CD14-positive monocyte (primary cell): ENCODE measurements at regions not wholly inside any gene's neighbourhood (a gene's known extent, or its start where the extent isn't known, plus 50 kb on each side); places are given as distances from the start of the nearest gene placed in this dataset.
A peak's percentile ranks its signal among the peaks of the same experiment; 100 is the strongest.

Experiments used
- DNase-seq, 3 donors: peaks; one replicate each; pipeline ENCODE4 v3.0.0-alpha.2; 2011 to 2022
- H2AFZ ChIP-seq: 2 replicates; pipeline ENCODE4 v1.6.0; 2012; ENCODE audit warnings: mild to moderate bottlenecking, low read depth, low read length, inconsistent platforms; ENCODE audit not compliant: insufficient read depth, poor library complexity, severe bottlenecking
- H3K27ac ChIP-seq, 2 donors: 1 replicate in 1 of 2; 2 replicates in 1 of 2; pipeline ENCODE4 v1.5.1; 2012 to 2013; ENCODE audit warnings: low read length in 2 of 2, control low read depth in 1 of 2, inconsistent platforms in 1 of 2, low read depth in 1 of 2, mild to moderate bottlenecking in 1 of 2
- H3K27me3 ChIP-seq, 2 donors: one replicate each; pipeline versions ENCODE4 v1.6.0 to v1.6.1; 2011 to 2013; ENCODE audit warnings: low read length in 2 of 2; ENCODE audit not compliant: control insufficient read depth in 2 of 2, insufficient read depth in 2 of 2
- H3K36me3 ChIP-seq, 2 donors: replicated peaks in 1 of 2; 1 replicate in 1 of 2; 2 replicates in 1 of 2; pipeline versions ENCODE4 v1.5.1 to v1.6.1; 2012 to 2013; ENCODE audit warnings: low read length in 2 of 2, control low read depth in 1 of 2, inconsistent platforms in 1 of 2, mild to moderate bottlenecking in 1 of 2; ENCODE audit not compliant: insufficient read depth in 2 of 2, control insufficient read depth in 1 of 2
- H3K4me1 ChIP-seq, 2 donors: 1 replicate in 1 of 2; 2 replicates in 1 of 2; pipeline versions ENCODE4 v1.5.1 to v1.6.1; 2012 to 2013; ENCODE audit warnings: low read length in 2 of 2, control low read depth in 1 of 2, inconsistent platforms in 1 of 2, mild to moderate bottlenecking in 1 of 2, moderate library complexity in 1 of 2; ENCODE audit not compliant: insufficient read depth in 2 of 2, control insufficient read depth in 1 of 2
- H3K4me2 ChIP-seq: replicated peaks from 2 replicates; pipeline ENCODE3; 2012; ENCODE audit warnings: low read length, moderate library complexity, mild to moderate bottlenecking; ENCODE audit not compliant: poor library complexity, severe bottlenecking; ENCODE audit errors: extremely low read depth
- H3K4me3 ChIP-seq, 3 experiments: fragments of 200-600 bp in 1 of 3; sonication (generic) in 1 of 3; replicated peaks in 1 of 3; 1 replicate in 2 of 3; 2 replicates in 1 of 3; pipeline ENCODE4 v1.5.1; 2011 to 2013; ENCODE audit warnings: low read length in 3 of 3, mild to moderate bottlenecking in 3 of 3, control low read depth in 2 of 3, low read depth in 2 of 3, inconsistent platforms in 1 of 3, moderate library complexity in 1 of 3
- H3K79me2 ChIP-seq: 2 replicates; pipeline ENCODE4 v1.6.0; 2012; ENCODE audit warnings: mild to moderate bottlenecking, control low read depth, inconsistent platforms, low read length, moderate library complexity; ENCODE audit not compliant: insufficient read depth
- H3K9ac ChIP-seq: 2 replicates; pipeline ENCODE4 v1.6.0; 2017; ENCODE audit warnings: low read length, mild to moderate bottlenecking; ENCODE audit not compliant: insufficient read depth, poor library complexity, severe bottlenecking
- H3K9me3 ChIP-seq, 2 donors: replicated peaks in 1 of 2; 1 replicate in 1 of 2; 2 replicates in 1 of 2; pipeline versions ENCODE4 v1.5.1 to v1.6.1; 2012 to 2013; ENCODE audit warnings: low read length in 2 of 2, control low read depth in 1 of 2; ENCODE audit not compliant: control insufficient read depth in 1 of 2, insufficient read depth in 1 of 2
- H4K20me1 ChIP-seq: 2 replicates; pipeline ENCODE4 v1.6.0; 2012; ENCODE audit warnings: mild to moderate bottlenecking, low read length, control low read depth, moderate library complexity; ENCODE audit not compliant: insufficient read depth
- H3K27ac Mint-ChIP-seq, 7 donors: one replicate each; pipeline ENCODE4 v1.8.0; 2020; ENCODE audit warnings: mild to moderate bottlenecking in 7 of 7, mixed read lengths in 7 of 7, moderate library complexity in 6 of 7, inconsistent platforms in 2 of 7
- H3K27me3 Mint-ChIP-seq, 3 donors: one replicate each; pipeline ENCODE4 v1.8.0; 2021 to 2022; ENCODE audit warnings: low read depth in 3 of 3, mild to moderate bottlenecking in 3 of 3, mixed read lengths in 3 of 3, moderate library complexity in 3 of 3, inconsistent platforms in 1 of 3
- H3K36me3 Mint-ChIP-seq, 2 donors: one replicate each; pipeline ENCODE4 v1.8.0; 2020; ENCODE audit warnings: mixed read lengths in 2 of 2, inconsistent platforms in 1 of 2, mild to moderate bottlenecking in 1 of 2
- H3K4me1 Mint-ChIP-seq: one replicate; pipeline ENCODE4 v1.8.0; 2020; ENCODE audit warnings: mild to moderate bottlenecking, mixed read lengths
- H3K4me3 Mint-ChIP-seq, 2 donors: one replicate each; pipeline ENCODE4 v1.8.0; 2020; ENCODE audit warnings: mild to moderate bottlenecking in 2 of 2, mixed read lengths in 2 of 2, moderate library complexity in 1 of 2
- H3K9me3 Mint-ChIP-seq, 7 donors: one replicate each; pipeline ENCODE4 v1.8.0; 2020 to 2022; ENCODE audit warnings: mixed read lengths in 7 of 7, mild to moderate bottlenecking in 6 of 7, moderate library complexity in 6 of 7, inconsistent platforms in 2 of 7
- CTCF ChIP-seq: fragments of 200-600 bp; IDR thresholded peaks from one replicate; pipeline ENCODE4 v1.8.0; 2022; ENCODE audit warnings: antibody characterized with exemption, mild to moderate bottlenecking
- WGBS: methylation state at CpG from one replicate; pipeline ENCODE4 v1.1.5; 2013; ENCODE audit warnings: missing lambda C conversion rate; ENCODE audit not compliant: insufficient coverage; 5-methylcytosine and 5-hydroxymethylcytosine counted together
- intact Hi-C, 2 donors: fragments of 100-400 bp; cut with micrococcal nuclease; formaldehyde crosslinking; loops; one replicate each; pipeline versions ENCODE4 v1.15.0 to v1.15.1; 2023

- no peak for TF ChIP-seq CTCF
- no peak overlapping the region for H3K4me3 Mint-ChIP-seq
- DNase-seq = no peak
- Histone ChIP-seq H2AFZ (no peak overlapping the region), H3K27me3 (no peaks in the 10 kb centered on the region), H3K9ac (no peak overlapping the region), H3K4me1 (peaks cover 0 to 4% of the 10 kb centered on the region in 2 donors), H3K27ac (no peak overlapping the region), H4K20me1 (no peaks in the 10 kb centered on the region), H3K4me3 (no peak overlapping the region), H3K79me2 (no peaks in the 10 kb centered on the region), H3K36me3 (no peaks in the 10 kb centered on the region), H3K4me2 (no peak overlapping the region), H3K9me3 (no peaks in the 10 kb centered on the region)
- intact Hi-C loops = no loop called here
- H3K4me1 Mint-ChIP-seq = peaks cover 4% of the 10 kb centered on the region
- H3K36me3 Mint-ChIP-seq = no peaks in the 10 kb centered on the region
- no peaks in the 10 kb centered on the region for H3K9me3 Mint-ChIP-seq
- no CpG with 5 or more reads among the region's 4 CpGs for WGBS
- H3K27ac Mint-ChIP-seq = no peak overlapping the region
- H3K27me3 Mint-ChIP-seq = no peaks in the 10 kb centered on the region
Observed at GRCh38 chr20:6914986-6915385, 147.5 kb downstream of the BMP2 start.

- Histone ChIP-seq H3K9me3 (no peaks in the 10 kb centered on the region), H3K79me2 (no peaks in the 10 kb centered on the region), H3K9ac (no peak overlapping the region), H3K27ac (no peak overlapping the region), H3K36me3 (no peaks in the 10 kb centered on the region), H3K4me2 (no peak overlapping the region), H4K20me1 (no peaks in the 10 kb centered on the region), H2AFZ (no peak overlapping the region), H3K27me3 (peaks cover 0 to under 1% of the 10 kb centered on the region in 2 donors), H3K4me3 (no peak overlapping the region), H3K4me1 (peaks cover 0 to 4% of the 10 kb centered on the region in 2 donors)
- no peak for TF ChIP-seq CTCF
- intact Hi-C loops = no loop called here
- H3K9me3 Mint-ChIP-seq = no peaks in the 10 kb centered on the region
- 83% methylated on average over 1 of the region's 1 CpG for WGBS
- no peaks in the 10 kb centered on the region for H3K36me3 Mint-ChIP-seq
- H3K27me3 Mint-ChIP-seq = no peaks in the 10 kb centered on the region
- no peak overlapping the region for H3K27ac Mint-ChIP-seq
- DNase-seq = peak in 1 of 3 donors; percentile 5
- peaks cover 4% of the 10 kb centered on the region for H3K4me1 Mint-ChIP-seq
- H3K4me3 Mint-ChIP-seq = no peak overlapping the region
Observed at GRCh38 chr20:6916938-6917337, 149.5 kb downstream of the BMP2 start.
